ENCODE measurements at regions not wholly inside any gene's neighbourhood (a gene's known extent, or its start where the extent isn't known, plus 50 kb on each side); places are given as distances from the start of the nearest gene placed in this dataset.

- TF ChIP-seq GATA2 (IDR thresholded peaks at IDR 0.05; ENCODE audit: low read depth, low read length): no peak
- no peak for TF ChIP-seq GATA3 (IDR thresholded peaks at IDR 0.05; ENCODE audit: low read depth, low read length)
Measured at GRCh38 chr6:8750627-8751026, 315.3 kb upstream of the SLC35B3 start.

Data from SH-SY5Y (cell line).